Neural progenitor cell (in vitro differentiated cells): ENCODE measurements at regions not wholly inside any gene's neighbourhood (a gene's known extent, or its start where the extent isn't known, plus 50 kb on each side); places are given as distances from the start of the nearest gene placed in this dataset.

Experiments
- DNase-seq: peaks from one replicate; pipeline ENCODE4 v3.0.0-alpha.2; 2016; ENCODE audit warnings: low spot score
- H2AFZ ChIP-seq: fragments of 200-600 bp; sonication (generic); replicated peaks from 2 replicates; pipeline ENCODE4 v1.6.1; 2016; ENCODE audit warnings: antibody characterized with exemption
- H3F3A ChIP-seq: fragments of 200-600 bp; sonication (generic); 2 replicates; pipeline ENCODE4 v1.6.1; 2016; ENCODE audit warnings: antibody characterized with exemption, low read depth
- H3K27ac ChIP-seq: fragments of 200-600 bp; sonication (generic); 2 replicates; pipeline ENCODE4 v1.5.1; 2016; ENCODE audit warnings: mild to moderate bottlenecking
- H3K27me3 ChIP-seq: fragments of 200-600 bp; sonication (generic); 2 replicates; pipeline ENCODE4 v1.6.1; 2016; ENCODE audit warnings: mild to moderate bottlenecking, moderate library complexity
- H3K36me3 ChIP-seq: fragments of 200-600 bp; sonication (generic); 2 replicates; pipeline ENCODE4 v1.5.1; 2016
- H3K4me1 ChIP-seq: fragments of 200-600 bp; sonication (generic); 2 replicates; pipeline ENCODE4 v1.6.1; 2016; ENCODE audit warnings: mixed run types
- H3K4me2 ChIP-seq: fragments of 200-600 bp; sonication (generic); 2 replicates; pipeline ENCODE4 v1.6.1; 2016
- H3K4me3 ChIP-seq: fragments of 200-600 bp; sonication (generic); 2 replicates; pipeline ENCODE4 v1.5.1; 2016
- H3K79me2 ChIP-seq: fragments of 200-600 bp; sonication (generic); 2 replicates; pipeline ENCODE4 v1.6.1; 2016; ENCODE audit warnings: low read depth
- H3K9ac ChIP-seq: fragments of 200-600 bp; sonication (generic); 2 replicates; pipeline ENCODE4 v1.6.1; 2016
- H3K9me3 ChIP-seq: fragments of 200-600 bp; sonication (generic); 2 replicates; pipeline ENCODE4 v1.5.1; 2016; ENCODE audit warnings: low read depth
- H4K20me1 ChIP-seq: fragments of 200-600 bp; sonication (generic); 2 replicates; pipeline ENCODE4 v1.6.1; 2016; ENCODE audit warnings: low read depth
- H3K27ac Mint-ChIP-seq: 3 replicates; pipeline ENCODE4 v1.8.0; 2021; ENCODE audit warnings: mixed read lengths
- H3K27me3 Mint-ChIP-seq: 2 replicates; pipeline ENCODE4 v1.8.0; 2022; ENCODE audit warnings: low read depth, mild to moderate bottlenecking, inconsistent platforms, moderate library complexity, mixed read lengths; ENCODE audit not compliant: insufficient read depth
- H3K36me3 Mint-ChIP-seq: 3 replicates; pipeline ENCODE4 v1.8.0; 2021; ENCODE audit warnings: mixed read lengths
- H3K4me1 Mint-ChIP-seq: 3 replicates; pipeline ENCODE4 v1.8.0; 2021; ENCODE audit warnings: mixed read lengths
- H3K4me3 Mint-ChIP-seq: 3 replicates; pipeline ENCODE4 v1.8.0; 2021; ENCODE audit warnings: mild to moderate bottlenecking, moderate library complexity, mixed read lengths
- H3K9me3 Mint-ChIP-seq: 3 replicates; pipeline ENCODE4 v1.8.0; 2020; ENCODE audit warnings: mixed read lengths
- EZH2 ChIP-seq: fragments of 200-600 bp; sonication (generic); IDR thresholded peaks from 2 replicates; pipeline ENCODE4 v1.6.1; 2017; ENCODE audit warnings: antibody characterized with exemption, mild to moderate bottlenecking, moderate library complexity
- EZH2phosphoT487 ChIP-seq: fragments of 200-600 bp; sonication (generic); IDR thresholded peaks from 2 replicates; pipeline ENCODE4 v1.6.1; 2017; ENCODE audit warnings: antibody characterized with exemption
- TF ChIP-seq, protein P1 (sequence below): fragments of 200-600 bp; sonication (generic); IDR thresholded peaks from 2 replicates; pipeline ENCODE4 v1.5.1; 2017; ENCODE audit warnings: antibody characterized with exemption, mild to moderate bottlenecking

DNA sequence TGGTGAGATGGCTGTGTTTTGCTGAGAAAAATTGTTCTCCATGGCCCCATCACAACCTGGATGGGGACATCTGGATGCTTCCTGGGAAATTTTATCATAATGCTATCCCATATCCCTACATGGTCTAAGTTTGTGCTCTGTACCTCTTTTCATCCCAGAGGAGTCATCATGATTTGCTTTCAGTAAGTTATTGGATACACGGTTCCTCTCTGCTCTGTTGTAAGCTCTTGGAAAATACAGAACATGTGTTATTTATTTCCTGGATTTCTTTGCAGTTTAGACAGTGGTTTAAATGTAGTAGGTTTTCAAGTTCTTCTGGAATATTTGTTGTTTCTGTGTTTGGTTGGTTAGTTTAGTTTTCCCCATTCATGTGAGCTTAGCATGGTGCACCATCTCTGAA lies 129.2 kb upstream of the ECI2 start:
- no peaks in the 10 kb centered on the region for H3K9me3 ChIP-seq
- peaks cover 2% of the 10 kb centered on the region for H3K27me3 Mint-ChIP-seq
- H3K9me3 Mint-ChIP-seq, result no peaks in the 10 kb centered on the region
- H3K4me3 ChIP-seq, result no peak overlapping the region
- H3K4me2 ChIP-seq, result no peak overlapping the region
- no peaks in the 10 kb centered on the region for H3K27me3 ChIP-seq
- no peak overlapping the region for H2AFZ ChIP-seq
- H3K36me3 Mint-ChIP-seq, result no peaks in the 10 kb centered on the region
- no peak overlapping the region for H3K9ac ChIP-seq
- H3K4me1 ChIP-seq, result no peaks in the 10 kb centered on the region
- no peaks in the 10 kb centered on the region for H3F3A ChIP-seq
- no peaks in the 10 kb centered on the region for H3K36me3 ChIP-seq
- H3K79me2 ChIP-seq, result no peaks in the 10 kb centered on the region
- H3K27ac Mint-ChIP-seq, result no peak overlapping the region
- H4K20me1 ChIP-seq, result no peaks in the 10 kb centered on the region
- DNase-seq, result no peak
- TF ChIP-seq EZH2phosphoT487, result no peak
- TF ChIP-seq, protein P1, sequence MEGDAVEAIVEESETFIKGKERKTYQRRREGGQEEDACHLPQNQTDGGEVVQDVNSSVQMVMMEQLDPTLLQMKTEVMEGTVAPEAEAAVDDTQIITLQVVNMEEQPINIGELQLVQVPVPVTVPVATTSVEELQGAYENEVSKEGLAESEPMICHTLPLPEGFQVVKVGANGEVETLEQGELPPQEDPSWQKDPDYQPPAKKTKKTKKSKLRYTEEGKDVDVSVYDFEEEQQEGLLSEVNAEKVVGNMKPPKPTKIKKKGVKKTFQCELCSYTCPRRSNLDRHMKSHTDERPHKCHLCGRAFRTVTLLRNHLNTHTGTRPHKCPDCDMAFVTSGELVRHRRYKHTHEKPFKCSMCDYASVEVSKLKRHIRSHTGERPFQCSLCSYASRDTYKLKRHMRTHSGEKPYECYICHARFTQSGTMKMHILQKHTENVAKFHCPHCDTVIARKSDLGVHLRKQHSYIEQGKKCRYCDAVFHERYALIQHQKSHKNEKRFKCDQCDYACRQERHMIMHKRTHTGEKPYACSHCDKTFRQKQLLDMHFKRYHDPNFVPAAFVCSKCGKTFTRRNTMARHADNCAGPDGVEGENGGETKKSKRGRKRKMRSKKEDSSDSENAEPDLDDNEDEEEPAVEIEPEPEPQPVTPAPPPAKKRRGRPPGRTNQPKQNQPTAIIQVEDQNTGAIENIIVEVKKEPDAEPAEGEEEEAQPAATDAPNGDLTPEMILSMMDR, result no peak
- no peak for TF ChIP-seq EZH2
- no peak overlapping the region for H3K27ac ChIP-seq
- H3K4me1 Mint-ChIP-seq, result peaks cover 3% of the 10 kb centered on the region
- no peak overlapping the region for H3K4me3 Mint-ChIP-seq

DNA sequence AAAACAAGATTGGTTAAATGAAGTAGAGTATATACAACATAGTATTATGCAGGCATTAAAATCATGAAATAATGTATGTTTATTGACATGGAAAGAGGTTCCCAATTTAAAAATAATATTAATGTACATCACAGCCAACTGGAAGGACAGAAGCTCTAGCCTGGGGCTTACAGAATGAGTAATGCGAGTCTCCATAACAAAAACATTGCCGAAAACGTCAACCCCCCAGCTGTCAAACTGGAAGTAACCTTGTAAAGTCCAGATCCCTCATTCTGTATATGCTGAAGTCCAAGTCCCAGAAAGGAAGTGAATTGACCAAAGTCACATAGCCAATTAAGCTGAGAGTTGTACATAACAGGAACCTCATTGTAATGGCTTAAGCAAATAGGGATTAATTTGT lies 128.7 kb upstream of the ECI2 start:
- no peak overlapping the region for H3K9ac ChIP-seq
- peaks cover 2% of the 10 kb centered on the region for H3K27me3 Mint-ChIP-seq
- peaks cover 3% of the 10 kb centered on the region for H3K4me1 Mint-ChIP-seq
- H3K4me2 ChIP-seq, result no peak overlapping the region
- H3K4me1 ChIP-seq, result no peaks in the 10 kb centered on the region
- no peaks in the 10 kb centered on the region for H3K36me3 ChIP-seq
- DNase-seq, result no peak
- H3K27me3 ChIP-seq, result no peaks in the 10 kb centered on the region
- no peak overlapping the region for H3K27ac Mint-ChIP-seq
- no peaks in the 10 kb centered on the region for H3K9me3 ChIP-seq
- H3K27ac ChIP-seq, result no peak overlapping the region
- no peak overlapping the region for H2AFZ ChIP-seq
- no peaks in the 10 kb centered on the region for H3K79me2 ChIP-seq
- TF ChIP-seq, protein P1, result no peak
- TF ChIP-seq EZH2 (no peak), EZH2phosphoT487 (no peak)
- no peak overlapping the region for H3K4me3 Mint-ChIP-seq
- H3K9me3 Mint-ChIP-seq, result no peaks in the 10 kb centered on the region
- no peaks in the 10 kb centered on the region for H3F3A ChIP-seq
- H4K20me1 ChIP-seq, result no peaks in the 10 kb centered on the region
- no peak overlapping the region for H3K4me3 ChIP-seq
- H3K36me3 Mint-ChIP-seq, result no peaks in the 10 kb centered on the region

- Mint-ChIP-seq H3K36me3 (no peaks in the 10 kb centered on the region), H3K4me1 (peaks cover 3% of the 10 kb centered on the region), H3K9me3 (no peaks in the 10 kb centered on the region), H3K27ac (no peak overlapping the region), H3K27me3 (peaks cover 2% of the 10 kb centered on the region), H3K4me3 (no peak overlapping the region)
- Histone ChIP-seq H3K27ac (no peak overlapping the region), H3K36me3 (no peaks in the 10 kb centered on the region), H3K9ac (no peak overlapping the region), H3K4me2 (no peak overlapping the region), H3K4me1 (no peaks in the 10 kb centered on the region), H2AFZ (peak overlapping the region; percentile 50), H3K4me3 (no peak overlapping the region), H3K9me3 (no peaks in the 10 kb centered on the region), H4K20me1 (no peaks in the 10 kb centered on the region), H3K27me3 (no peaks in the 10 kb centered on the region), H3F3A (no peaks in the 10 kb centered on the region), H3K79me2 (no peaks in the 10 kb centered on the region)
- no peak for DNase-seq
- TF ChIP-seq, protein P1, result no peak
- no peak for TF ChIP-seq EZH2phosphoT487
- no peak for TF ChIP-seq EZH2
Measured at GRCh38 chr6:4262526-4262925, 127.2 kb upstream of the ECI2 start.

- H2AFZ ChIP-seq, result no peak overlapping the region
- TF ChIP-seq EZH2, result no peak
- no peak for TF ChIP-seq EZH2phosphoT487
- TF ChIP-seq, protein P1, result no peak
- no peak overlapping the region for H3K27ac ChIP-seq
- no peak overlapping the region for H3K27ac Mint-ChIP-seq
- no peaks in the 10 kb centered on the region for H3K9me3 ChIP-seq
- H3K36me3 Mint-ChIP-seq, result no peaks in the 10 kb centered on the region
- no peaks in the 10 kb centered on the region for H4K20me1 ChIP-seq
- no peaks in the 10 kb centered on the region for H3F3A ChIP-seq
- H3K9ac ChIP-seq, result no peak overlapping the region
- no peak for DNase-seq
- no peaks in the 10 kb centered on the region for H3K4me1 Mint-ChIP-seq
- H3K27me3 ChIP-seq, result no peaks in the 10 kb centered on the region
- H3K79me2 ChIP-seq, result no peaks in the 10 kb centered on the region
- no peaks in the 10 kb centered on the region for H3K36me3 ChIP-seq
- H3K4me3 Mint-ChIP-seq, result no peak overlapping the region
- H3K9me3 Mint-ChIP-seq, result no peaks in the 10 kb centered on the region
- no peak overlapping the region for H3K4me3 ChIP-seq
- H3K4me2 ChIP-seq, result no peak overlapping the region
- H3K27me3 Mint-ChIP-seq, result peaks cover 2% of the 10 kb centered on the region
- no peaks in the 10 kb centered on the region for H3K4me1 ChIP-seq
Measured at GRCh38 chr6:4259391-4259790, 124.0 kb upstream of the ECI2 start.
